ENCODE measurements at regions not wholly inside any gene's neighbourhood (a gene's known extent, or its start where the extent isn't known, plus 50 kb on each side); places are given as distances from the start of the nearest gene placed in this dataset.

- DNase-seq (ENCODE audit: low read depth in 2 of 2), result no peak
Observed at GRCh38 chr12:98059659-98060343, 455.6 kb upstream of the TMPO start.

DNA sequence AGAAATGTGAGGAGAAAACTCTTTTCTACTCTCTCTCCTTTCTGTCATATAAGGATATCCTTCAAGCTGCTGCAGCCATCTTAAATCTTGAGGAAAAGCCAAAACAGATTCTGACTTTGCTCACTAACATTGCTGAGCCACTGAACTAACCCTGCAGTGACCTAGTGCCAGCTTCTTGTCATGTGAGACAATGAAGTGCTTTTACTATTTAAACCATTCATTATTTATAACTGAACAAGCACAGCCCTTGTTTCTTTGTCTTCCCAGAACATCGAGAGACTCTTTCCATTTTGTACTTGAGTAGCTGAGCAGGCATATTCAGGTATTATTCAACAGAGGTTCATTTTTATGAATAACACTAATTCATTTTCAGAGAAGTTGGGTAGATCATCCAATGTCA is 455.0 kb upstream of the TMPO start:
- no peak for DNase-seq (ENCODE audit: low read depth in 2 of 2)

GRCh38 chr12:98062464-98063245 is 452.7 kb upstream of the TMPO start:
- no peak for DNase-seq (ENCODE audit: low read depth in 2 of 2)

GRCh38 chr12:98064501-98064900 is 450.9 kb upstream of the TMPO start:
- DNase-seq (ENCODE audit: low read depth in 2 of 2), result no peak

- DNase-seq (ENCODE audit: low read depth in 2 of 2), result no peak
Observed at GRCh38 chr12:98067795-98068194, 447.6 kb upstream of the TMPO start.

- no peak for DNase-seq (ENCODE audit: low read depth in 2 of 2)
Observed at GRCh38 chr12:98073610-98074009, 441.8 kb upstream of the TMPO start.

- DNase-seq (ENCODE audit: low read depth in 2 of 2), result no peak
Observed at GRCh38 chr12:98074286-98074685, 441.1 kb upstream of the TMPO start.

DNA sequence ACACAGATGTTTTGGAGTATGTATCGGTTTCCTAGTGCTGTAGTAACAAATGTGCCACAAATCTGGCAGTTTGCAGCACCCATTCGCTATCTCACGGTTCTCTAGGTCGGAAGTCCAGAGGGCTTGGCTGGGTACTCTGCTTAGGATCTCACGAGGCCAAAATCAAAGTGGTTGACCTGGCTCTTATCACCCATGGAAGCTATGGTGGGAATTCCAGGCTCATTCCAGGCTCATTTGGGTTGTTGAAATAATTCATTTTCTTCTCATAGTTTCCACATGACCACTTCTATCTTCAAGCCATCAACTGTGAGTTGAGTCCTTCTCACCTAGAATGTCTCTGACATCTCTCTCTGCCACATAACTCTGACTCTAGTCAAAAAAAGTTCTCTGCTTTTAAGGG is 431.0 kb upstream of the TMPO start:
- DNase-seq (ENCODE audit: low read depth in 2 of 2), result no peak

- no peak for DNase-seq (ENCODE audit: low read depth in 2 of 2)
Observed at GRCh38 chr12:98085046-98085755, 430.2 kb upstream of the TMPO start.

- no peak for DNase-seq (ENCODE audit: low read depth in 2 of 2)
Observed at GRCh38 chr12:98090731-98091130, 424.7 kb upstream of the TMPO start.

- no peak for DNase-seq (ENCODE audit: low read depth in 2 of 2)
Observed at GRCh38 chr12:98096436-98096835, 419.0 kb upstream of the TMPO start.

DNA sequence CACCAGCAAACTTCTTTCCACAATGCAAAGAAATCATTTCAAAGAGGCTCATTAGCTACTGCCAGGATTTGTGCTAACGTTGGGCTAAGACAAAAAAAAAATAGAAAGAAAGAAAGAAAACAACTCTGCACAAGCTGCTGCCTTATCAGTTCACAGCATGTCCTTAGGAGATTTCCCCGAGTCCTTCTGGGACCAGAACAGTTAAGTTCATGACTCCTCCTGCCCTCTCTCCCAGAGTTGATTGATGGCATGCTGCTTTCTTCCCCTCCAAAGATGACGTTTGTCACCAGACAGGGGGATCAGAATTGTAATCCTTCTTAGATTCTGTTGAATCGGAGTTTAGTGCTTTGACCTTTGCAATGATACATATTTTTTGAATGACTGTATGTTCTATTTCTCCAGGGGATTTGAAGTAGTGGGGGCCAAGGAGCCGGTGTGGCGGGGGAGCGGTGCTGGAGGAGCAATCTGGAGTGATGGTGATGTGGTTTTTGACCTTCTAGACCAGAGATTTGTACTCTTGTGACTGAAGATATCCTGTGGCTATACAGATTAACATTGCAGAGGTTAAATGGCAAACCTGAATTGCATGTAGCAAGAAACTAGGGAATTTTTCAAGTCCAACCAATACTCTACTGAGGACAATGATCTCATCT is 409.2 kb upstream of the TMPO start:
- DNase-seq (ENCODE audit: low read depth in 2 of 2), result no peak

DNA sequence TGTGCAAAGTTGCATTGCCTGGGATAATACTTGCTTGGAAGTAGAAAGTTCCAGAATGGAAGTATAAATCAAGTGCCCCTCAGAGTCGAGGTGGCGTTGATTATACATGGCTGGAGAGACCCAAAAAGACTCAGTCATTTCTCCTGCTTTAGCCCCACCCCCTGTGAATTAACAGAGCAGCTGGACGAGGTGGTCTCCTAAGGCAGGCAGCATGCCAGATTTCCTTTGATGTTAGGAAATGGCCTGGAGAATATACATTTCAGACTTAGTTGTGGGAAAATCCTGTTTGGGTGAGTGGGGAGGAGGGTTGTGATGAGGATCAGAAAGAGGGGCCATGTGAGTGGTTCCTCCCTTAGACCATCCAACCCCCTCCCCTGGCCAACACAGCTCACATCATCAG is 406.1 kb upstream of the TMPO start:
- no peak for DNase-seq (ENCODE audit: low read depth in 2 of 2)

DNA sequence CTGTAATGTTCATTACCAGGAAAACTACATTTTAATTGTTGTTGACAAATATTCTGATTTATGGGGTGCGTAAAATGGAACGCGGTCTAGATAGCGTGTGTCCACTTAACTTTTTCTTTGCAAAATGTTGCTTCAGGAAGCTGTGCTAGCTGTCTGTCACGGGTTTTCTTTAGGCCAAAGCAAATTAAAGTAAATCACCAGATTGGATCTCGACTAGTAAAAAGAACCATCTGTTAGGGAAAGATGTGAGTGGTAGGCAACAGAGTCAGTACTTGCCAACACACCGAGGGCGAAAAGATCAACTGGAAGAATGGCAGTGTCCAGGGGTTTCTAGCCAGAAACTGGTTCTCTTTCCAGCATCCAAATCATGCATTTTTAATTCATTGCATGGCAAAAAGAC is 404.9 kb upstream of the TMPO start:
- DNase-seq (ENCODE audit: low read depth in 2 of 2), result no peak

- no peak for DNase-seq (ENCODE audit: low read depth in 2 of 2)
Observed at GRCh38 chr12:98113548-98113947, 401.8 kb upstream of the TMPO start.

GRCh38 chr12:98121963-98122362 is 393.4 kb upstream of the TMPO start:
- no peak for DNase-seq (ENCODE audit: low read depth in 2 of 2)

DNA sequence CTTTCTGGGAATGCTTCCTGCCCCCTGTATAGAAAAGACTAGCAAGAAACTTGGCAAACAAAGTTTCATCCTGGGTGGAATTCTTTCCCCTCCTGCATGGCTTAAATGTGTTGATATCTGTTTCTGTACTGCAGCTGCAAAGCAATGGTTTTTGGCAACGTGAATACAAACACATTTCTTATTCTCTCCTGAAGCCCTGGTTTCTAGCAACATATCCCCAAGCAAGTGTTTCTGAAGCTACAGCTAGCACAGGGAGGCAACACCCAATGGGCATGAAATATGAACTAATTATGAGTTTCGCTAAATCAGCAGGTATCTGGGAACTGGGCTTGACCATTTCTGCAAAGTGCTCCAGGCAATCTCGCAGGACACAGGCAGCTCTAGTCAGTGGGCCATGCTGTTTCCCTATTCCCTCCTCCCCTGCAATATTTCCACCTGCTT is 392.3 kb upstream of the TMPO start:
- no peak for DNase-seq (ENCODE audit: low read depth in 2 of 2)

DNA sequence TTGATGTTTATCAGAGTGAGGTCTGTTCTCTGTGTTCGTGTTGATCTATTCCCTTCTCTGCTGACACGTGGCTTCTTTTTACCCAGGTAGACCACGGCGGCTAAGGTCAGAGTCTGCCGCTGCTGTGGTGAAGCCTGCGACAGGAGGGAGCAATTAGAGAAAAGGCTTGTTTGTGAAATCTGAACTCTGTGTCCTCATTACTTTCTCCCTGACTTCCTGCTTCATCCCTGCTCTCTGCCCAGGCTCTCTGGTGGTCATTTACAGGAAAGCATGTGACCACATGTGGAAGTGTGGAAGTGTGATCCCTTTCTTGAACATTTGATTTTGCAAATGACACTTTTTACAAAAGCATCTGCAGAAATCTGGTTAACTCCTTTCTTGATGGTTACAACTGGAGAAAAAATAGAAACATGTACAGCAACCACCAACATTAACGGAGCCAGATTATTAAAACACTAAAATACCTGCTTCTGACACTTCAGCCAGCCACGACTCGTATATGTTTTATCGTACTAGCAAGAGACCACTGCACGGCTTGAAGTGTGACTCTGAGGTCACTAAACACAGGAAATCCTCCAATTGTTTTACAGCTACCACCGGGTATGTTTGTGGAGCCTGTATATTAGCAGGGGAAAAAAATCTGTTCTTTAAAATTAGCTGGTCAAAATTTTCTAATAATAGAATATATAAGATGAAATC is 388.6 kb upstream of the TMPO start:
- DNase-seq (ENCODE audit: low read depth in 2 of 2), result no peak

DNA sequence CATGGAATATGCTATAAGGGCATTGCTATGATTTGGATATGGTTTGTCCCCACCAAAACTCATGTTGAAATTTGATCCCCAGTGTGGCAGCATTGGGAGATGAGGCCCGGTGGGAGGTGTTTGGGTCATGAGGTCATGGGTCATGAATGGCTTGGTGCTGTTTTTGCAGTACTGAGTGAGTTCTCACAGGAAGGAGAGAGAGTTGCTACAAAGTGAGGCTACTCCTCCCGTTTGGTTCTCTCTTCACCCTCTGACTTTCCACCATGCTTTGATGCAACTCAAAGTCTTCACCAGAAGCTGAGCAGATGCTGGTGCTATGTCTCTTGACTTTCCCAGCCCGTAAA is 388.1 kb upstream of the TMPO start:
- DNase-seq (ENCODE audit: low read depth in 2 of 2), result no peak

GRCh38 chr12:98127854-98128253 is 387.5 kb upstream of the TMPO start:
- no peak for DNase-seq (ENCODE audit: low read depth in 2 of 2)

DNA sequence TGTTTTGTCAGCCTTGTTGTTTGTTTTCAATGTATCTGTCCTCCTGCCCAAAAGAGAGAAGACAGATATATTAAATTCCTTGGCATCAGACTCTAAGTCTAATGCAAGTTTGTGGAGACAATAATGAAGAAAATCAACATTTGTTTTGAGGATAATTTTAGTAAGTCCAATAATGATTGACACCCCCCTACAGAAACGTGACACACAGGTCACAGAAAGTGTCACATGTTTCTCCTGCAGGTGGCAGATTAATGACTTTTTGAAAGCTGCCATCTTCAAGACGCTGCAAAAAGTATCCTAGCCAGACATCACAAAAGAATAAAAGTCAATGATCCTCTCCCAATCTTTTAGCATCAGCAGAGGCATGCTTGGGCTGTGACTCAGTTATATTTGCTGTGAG is 378.8 kb upstream of the TMPO start:
- no peak for DNase-seq (ENCODE audit: low read depth in 2 of 2)

DNA sequence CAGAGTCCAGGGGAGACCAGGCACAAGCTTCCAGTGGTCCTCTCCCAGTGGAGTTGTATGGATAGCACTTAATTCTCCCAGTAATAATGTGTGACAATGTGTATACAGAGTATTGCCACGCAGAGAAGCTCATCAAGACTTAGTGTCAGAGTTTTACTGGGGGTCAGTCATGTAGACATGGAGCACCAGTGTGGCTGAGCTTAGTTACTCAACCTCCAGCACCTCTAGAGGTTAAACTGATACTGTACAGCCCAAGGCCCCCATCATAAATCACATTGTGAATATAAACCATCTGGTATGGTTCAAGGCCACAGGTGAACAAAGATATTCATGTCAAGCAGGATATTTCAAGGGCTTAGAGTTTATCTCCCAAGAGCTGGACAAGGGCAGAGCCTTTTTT is 378.1 kb upstream of the TMPO start:
- DNase-seq (ENCODE audit: low read depth in 2 of 2), result no peak

All from stimulated activated CD4-positive, alpha-beta T cell treated with anti-CD3 and anti-CD28 coated beads, Interleukin-12 subunit alpha, Interleukin-12 subunit beta, amount 100 ng/mL, for 24 hours (primary cell).